Chondrocyte (in vitro differentiated cells): ENCODE measurements at regions not wholly inside any gene's neighbourhood (a gene's known extent, or its start where the extent isn't known, plus 50 kb on each side); places are given as distances from the start of the nearest gene placed in this dataset.
"Not testable (repeated sequence)": the region's sequence is repeated elsewhere in the genome, so short reads cannot be mapped to it uniquely, and the experiment has no call there.

Experiments
- DNase-seq: peaks from one replicate; pipeline ENCODE4 v3.0.0; 2021; ENCODE audit warnings: mixed read lengths, low spot score
- H3K27ac Mint-ChIP-seq: one replicate; pipeline ENCODE4 v1.8.0; 2021; ENCODE audit warnings: mild to moderate bottlenecking, moderate library complexity, mixed read lengths; ENCODE audit not compliant: unreplicated experiment
- H3K27me3 Mint-ChIP-seq: 2 replicates; pipeline ENCODE4 v1.8.0; 2021; ENCODE audit warnings: low read depth, mixed read lengths
- H3K36me3 Mint-ChIP-seq: 2 replicates; pipeline ENCODE4 v1.8.0; 2021; ENCODE audit warnings: low read depth, mixed read lengths
- H3K4me1 Mint-ChIP-seq: 2 replicates; pipeline ENCODE4 v1.8.0; 2021; ENCODE audit warnings: low read depth, mild to moderate bottlenecking, mixed read lengths
- H3K4me3 Mint-ChIP-seq: one replicate; pipeline ENCODE4 v1.8.0; 2021; ENCODE audit warnings: mild to moderate bottlenecking, moderate library complexity, mixed read lengths; ENCODE audit not compliant: unreplicated experiment
- H3K9me3 Mint-ChIP-seq: 2 replicates; pipeline ENCODE4 v1.8.0; 2021; ENCODE audit warnings: low read depth, mixed read lengths
- TF ChIP-seq, protein P1 (sequence below): fragments of 200-600 bp; sonication (generic); IDR thresholded peaks from 2 replicates; pipeline ENCODE4 v1.5.0; 2021; ENCODE audit warnings: antibody characterized with exemption, mild to moderate bottlenecking, moderate library complexity

- Mint-ChIP-seq H3K36me3 (no peaks in the 10 kb centered on the region), H3K27me3 (no peaks in the 10 kb centered on the region), H3K9me3 (no peaks in the 10 kb centered on the region), H3K4me1 (peaks cover 11% of the 10 kb centered on the region), H3K27ac (no peak overlapping the region), H3K4me3 (no peak overlapping the region)
- TF ChIP-seq, protein P1, sequence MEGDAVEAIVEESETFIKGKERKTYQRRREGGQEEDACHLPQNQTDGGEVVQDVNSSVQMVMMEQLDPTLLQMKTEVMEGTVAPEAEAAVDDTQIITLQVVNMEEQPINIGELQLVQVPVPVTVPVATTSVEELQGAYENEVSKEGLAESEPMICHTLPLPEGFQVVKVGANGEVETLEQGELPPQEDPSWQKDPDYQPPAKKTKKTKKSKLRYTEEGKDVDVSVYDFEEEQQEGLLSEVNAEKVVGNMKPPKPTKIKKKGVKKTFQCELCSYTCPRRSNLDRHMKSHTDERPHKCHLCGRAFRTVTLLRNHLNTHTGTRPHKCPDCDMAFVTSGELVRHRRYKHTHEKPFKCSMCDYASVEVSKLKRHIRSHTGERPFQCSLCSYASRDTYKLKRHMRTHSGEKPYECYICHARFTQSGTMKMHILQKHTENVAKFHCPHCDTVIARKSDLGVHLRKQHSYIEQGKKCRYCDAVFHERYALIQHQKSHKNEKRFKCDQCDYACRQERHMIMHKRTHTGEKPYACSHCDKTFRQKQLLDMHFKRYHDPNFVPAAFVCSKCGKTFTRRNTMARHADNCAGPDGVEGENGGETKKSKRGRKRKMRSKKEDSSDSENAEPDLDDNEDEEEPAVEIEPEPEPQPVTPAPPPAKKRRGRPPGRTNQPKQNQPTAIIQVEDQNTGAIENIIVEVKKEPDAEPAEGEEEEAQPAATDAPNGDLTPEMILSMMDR, result no peak
- no peak for DNase-seq
Observed at GRCh38 chr3:90068783-90069182, 961.4 kb downstream of the EPHA3 start.

DNA sequence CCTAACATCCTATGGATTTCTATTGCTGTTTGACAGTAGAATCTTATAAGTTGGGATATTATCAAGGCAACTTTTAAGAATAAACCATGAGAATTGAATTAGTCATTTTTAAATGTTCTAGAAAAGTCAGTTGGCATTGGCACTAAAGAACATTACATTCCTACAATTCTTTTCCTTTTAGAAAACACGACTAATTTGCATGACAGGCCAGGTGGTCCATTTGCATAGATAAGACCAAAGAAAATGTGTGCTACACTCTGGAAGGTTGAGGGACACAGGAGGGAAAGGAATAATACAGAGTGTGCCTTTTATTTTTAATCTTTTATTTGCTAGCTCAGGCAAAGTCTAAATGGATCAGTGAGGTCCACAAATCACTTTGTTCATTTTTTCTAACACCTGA lies 962.3 kb downstream of the EPHA3 start:
- Mint-ChIP-seq H3K4me1 (peaks cover 11% of the 10 kb centered on the region), H3K36me3 (no peaks in the 10 kb centered on the region), H3K27me3 (no peaks in the 10 kb centered on the region), H3K9me3 (no peaks in the 10 kb centered on the region), H3K4me3 (no peak overlapping the region), H3K27ac (peak overlapping the region; percentile 33)
- TF ChIP-seq, protein P1, result no peak
- DNase-seq, result no peak

DNA sequence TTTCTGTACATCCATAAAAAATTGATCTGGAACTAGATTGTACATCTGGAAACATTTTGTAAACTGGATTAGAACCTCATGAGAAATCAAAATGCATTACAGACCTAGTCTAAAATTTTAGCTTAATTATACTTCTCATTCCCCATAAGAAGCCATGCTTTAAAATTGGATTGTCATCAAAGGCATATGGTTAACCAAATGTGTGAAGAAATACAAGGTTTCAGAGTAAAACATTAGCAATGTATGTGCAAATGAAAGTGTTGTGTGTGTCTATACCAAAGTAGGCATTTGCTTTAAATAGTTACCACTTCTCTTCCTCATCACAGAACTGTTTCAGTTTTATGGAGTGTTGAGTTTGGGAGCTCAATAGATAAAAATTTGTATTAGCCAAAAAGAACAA lies 968.7 kb downstream of the EPHA3 start:
- no peak overlapping the region for H3K27ac Mint-ChIP-seq
- H3K27me3 Mint-ChIP-seq, result no peaks in the 10 kb centered on the region
- H3K4me3 Mint-ChIP-seq, result no peak overlapping the region
- TF ChIP-seq, protein P1, result no peak
- no peaks in the 10 kb centered on the region for H3K36me3 Mint-ChIP-seq
- DNase-seq, result no peak
- H3K4me1 Mint-ChIP-seq, result no peaks in the 10 kb centered on the region
- no peaks in the 10 kb centered on the region for H3K9me3 Mint-ChIP-seq

GRCh38 chr3:90080988-90081387 lies 973.6 kb downstream of the EPHA3 start:
- no peaks in the 10 kb centered on the region for H3K9me3 Mint-ChIP-seq
- DNase-seq, result no peak
- H3K27ac Mint-ChIP-seq, result no peak overlapping the region
- H3K4me3 Mint-ChIP-seq, result no peak overlapping the region
- H3K36me3 Mint-ChIP-seq, result no peaks in the 10 kb centered on the region
- H3K27me3 Mint-ChIP-seq, result no peaks in the 10 kb centered on the region
- TF ChIP-seq, protein P1, result no peak
- H3K4me1 Mint-ChIP-seq, result no peaks in the 10 kb centered on the region

DNA sequence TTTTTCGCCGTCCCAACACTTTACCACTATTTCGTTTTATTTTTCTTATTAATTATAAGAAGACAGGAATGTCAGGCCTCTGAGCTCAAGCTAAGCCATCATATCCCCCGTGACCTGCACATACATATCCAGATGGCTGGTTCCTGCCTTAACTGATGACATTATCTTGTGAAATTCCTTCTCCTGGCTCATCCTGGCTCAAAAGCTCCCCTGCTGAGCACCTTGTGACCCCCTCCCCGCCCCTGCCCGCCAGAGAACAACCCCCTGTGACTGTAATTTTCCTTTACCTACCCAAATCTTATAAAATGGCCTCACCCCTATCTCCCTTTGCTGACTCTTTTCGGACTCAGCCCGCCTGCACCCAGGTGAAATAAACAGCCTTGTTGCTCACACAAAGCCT lies 978.9 kb downstream of the EPHA3 start:
- not testable (repeated sequence) for H3K4me3 Mint-ChIP-seq, H3K9me3 Mint-ChIP-seq, H3K4me1 Mint-ChIP-seq, H3K27ac Mint-ChIP-seq, H3K27me3 Mint-ChIP-seq, H3K36me3 Mint-ChIP-seq, DNase-seq

GRCh38 chr3:90087703-90088102 lies 980.3 kb downstream of the EPHA3 start:
- H3K9me3 Mint-ChIP-seq, result no peaks in the 10 kb centered on the region
- no peak overlapping the region for H3K27ac Mint-ChIP-seq

More at GRCh38 chr3:90087703-90088102, 980.3 kb downstream of the EPHA3 start:
- Mint-ChIP-seq H3K4me1 (peaks cover 8% of the 10 kb centered on the region), H3K4me3 (no peak overlapping the region), H3K27me3 (no peaks in the 10 kb centered on the region), H3K36me3 (no peaks in the 10 kb centered on the region)
- no peak for DNase-seq
- TF ChIP-seq, protein P1, result no peak
